ENCODE measurements at regions not wholly inside any gene's neighbourhood (a gene's known extent, or its start where the extent isn't known, plus 50 kb on each side); places are given as distances from the start of the nearest gene placed in this dataset.

DNA sequence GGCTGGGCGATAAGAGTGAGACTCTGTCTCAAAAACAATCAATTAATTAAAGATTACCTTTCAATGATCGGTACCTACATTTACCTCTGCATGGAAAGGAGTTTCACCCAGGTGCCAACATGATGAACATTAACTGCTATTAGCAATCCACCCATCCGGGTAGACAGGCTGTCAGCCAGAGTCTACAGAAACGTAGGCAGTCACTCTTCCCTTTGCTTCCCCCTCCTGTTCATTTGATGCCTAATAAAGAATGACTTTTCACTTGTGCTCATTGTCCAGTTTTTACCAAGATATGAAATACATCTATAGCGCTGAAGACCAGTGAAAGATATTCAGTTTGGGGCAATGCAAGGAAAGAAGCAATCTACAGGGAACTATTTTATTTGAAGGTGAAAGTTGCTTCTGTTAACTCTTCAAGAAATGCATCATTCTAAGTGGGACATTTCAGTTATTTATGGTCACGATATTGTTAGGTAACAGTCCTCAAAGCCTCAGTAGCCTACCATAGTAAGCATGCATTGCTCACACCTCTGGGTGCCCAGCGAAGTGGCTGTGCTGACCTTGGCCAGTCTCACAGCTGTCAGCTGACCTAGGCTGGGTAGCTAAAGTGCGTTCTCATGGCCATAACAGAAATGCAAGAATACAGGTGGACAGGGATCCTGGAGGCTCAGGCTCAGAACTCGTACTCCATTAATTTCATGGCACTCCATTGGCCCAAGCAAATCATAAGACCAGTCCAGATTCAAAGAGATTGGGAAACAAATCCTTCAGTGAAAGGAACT is 87.2 kb upstream of the DMRT1 start:
- no peak overlapping the region for H3K4me3 ChIP-seq (ENCODE audit: low read depth in 1 of 3, low read length in 3 of 3)
- H3K4me1 ChIP-seq (ENCODE audit: control insufficient read depth in 4 of 4, insufficient read depth in 4 of 4, low read length in 3 of 4): peaks cover 0 to 17% (median 2%) of the 10 kb centered on the region in 4 donors
- peak overlapping the region; percentile 35 for H3K27ac ChIP-seq (ENCODE audit: low read depth in 1 of 2, low read length in 2 of 2)
- no peaks in the 10 kb centered on the region for H3K9me3 ChIP-seq (ENCODE audit: control insufficient read depth in 4 of 4, low read length in 3 of 4)
- WGBS: 66% methylated on average over 9 of the region's 9 CpGs
- peak; percentile 28 for DNase-seq (ENCODE audit: low spot score)
- H3K36me3 ChIP-seq (ENCODE audit: control insufficient read depth in 4 of 4, insufficient read depth in 3 of 4, low read depth in 1 of 4, low read length in 3 of 4): peaks cover 0 to 3% (median 2%) of the 10 kb centered on the region in 4 donors
- TF ChIP-seq YY1 (IDR thresholded peaks at IDR 0.05): no peak
- TF ChIP-seq, protein P1, sequence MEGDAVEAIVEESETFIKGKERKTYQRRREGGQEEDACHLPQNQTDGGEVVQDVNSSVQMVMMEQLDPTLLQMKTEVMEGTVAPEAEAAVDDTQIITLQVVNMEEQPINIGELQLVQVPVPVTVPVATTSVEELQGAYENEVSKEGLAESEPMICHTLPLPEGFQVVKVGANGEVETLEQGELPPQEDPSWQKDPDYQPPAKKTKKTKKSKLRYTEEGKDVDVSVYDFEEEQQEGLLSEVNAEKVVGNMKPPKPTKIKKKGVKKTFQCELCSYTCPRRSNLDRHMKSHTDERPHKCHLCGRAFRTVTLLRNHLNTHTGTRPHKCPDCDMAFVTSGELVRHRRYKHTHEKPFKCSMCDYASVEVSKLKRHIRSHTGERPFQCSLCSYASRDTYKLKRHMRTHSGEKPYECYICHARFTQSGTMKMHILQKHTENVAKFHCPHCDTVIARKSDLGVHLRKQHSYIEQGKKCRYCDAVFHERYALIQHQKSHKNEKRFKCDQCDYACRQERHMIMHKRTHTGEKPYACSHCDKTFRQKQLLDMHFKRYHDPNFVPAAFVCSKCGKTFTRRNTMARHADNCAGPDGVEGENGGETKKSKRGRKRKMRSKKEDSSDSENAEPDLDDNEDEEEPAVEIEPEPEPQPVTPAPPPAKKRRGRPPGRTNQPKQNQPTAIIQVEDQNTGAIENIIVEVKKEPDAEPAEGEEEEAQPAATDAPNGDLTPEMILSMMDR (IDR thresholded peaks at IDR 0.05; ENCODE audit: low read depth, low read length, missing input control): peak; percentile 3
- TF ChIP-seq RXRA (IDR thresholded peaks at IDR 0.05): no peak
- TF ChIP-seq, protein P2, sequence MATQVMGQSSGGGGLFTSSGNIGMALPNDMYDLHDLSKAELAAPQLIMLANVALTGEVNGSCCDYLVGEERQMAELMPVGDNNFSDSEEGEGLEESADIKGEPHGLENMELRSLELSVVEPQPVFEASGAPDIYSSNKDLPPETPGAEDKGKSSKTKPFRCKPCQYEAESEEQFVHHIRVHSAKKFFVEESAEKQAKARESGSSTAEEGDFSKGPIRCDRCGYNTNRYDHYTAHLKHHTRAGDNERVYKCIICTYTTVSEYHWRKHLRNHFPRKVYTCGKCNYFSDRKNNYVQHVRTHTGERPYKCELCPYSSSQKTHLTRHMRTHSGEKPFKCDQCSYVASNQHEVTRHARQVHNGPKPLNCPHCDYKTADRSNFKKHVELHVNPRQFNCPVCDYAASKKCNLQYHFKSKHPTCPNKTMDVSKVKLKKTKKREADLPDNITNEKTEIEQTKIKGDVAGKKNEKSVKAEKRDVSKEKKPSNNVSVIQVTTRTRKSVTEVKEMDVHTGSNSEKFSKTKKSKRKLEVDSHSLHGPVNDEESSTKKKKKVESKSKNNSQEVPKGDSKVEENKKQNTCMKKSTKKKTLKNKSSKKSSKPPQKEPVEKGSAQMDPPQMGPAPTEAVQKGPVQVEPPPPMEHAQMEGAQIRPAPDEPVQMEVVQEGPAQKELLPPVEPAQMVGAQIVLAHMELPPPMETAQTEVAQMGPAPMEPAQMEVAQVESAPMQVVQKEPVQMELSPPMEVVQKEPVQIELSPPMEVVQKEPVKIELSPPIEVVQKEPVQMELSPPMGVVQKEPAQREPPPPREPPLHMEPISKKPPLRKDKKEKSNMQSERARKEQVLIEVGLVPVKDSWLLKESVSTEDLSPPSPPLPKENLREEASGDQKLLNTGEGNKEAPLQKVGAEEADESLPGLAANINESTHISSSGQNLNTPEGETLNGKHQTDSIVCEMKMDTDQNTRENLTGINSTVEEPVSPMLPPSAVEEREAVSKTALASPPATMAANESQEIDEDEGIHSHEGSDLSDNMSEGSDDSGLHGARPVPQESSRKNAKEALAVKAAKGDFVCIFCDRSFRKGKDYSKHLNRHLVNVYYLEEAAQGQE (IDR thresholded peaks at IDR 0.05): no peak
- no peak for TF ChIP-seq JUND (IDR thresholded peaks at IDR 0.05)
- peak; percentile 62 to 64 for TF ChIP-seq RAD21 (IDR thresholded peaks at IDR 0.05)
- no peak for TF ChIP-seq NR2F2 (IDR thresholded peaks at IDR 0.05)
- peak in 1 of 2 donors; percentile 7 for TF ChIP-seq HNF4A (conservative IDR thresholded peaks at IDR 0.05)
- no peak for TF ChIP-seq HNF4G (IDR thresholded peaks at IDR 0.05)
- H3K27me3 ChIP-seq (ENCODE audit: control insufficient read depth in 4 of 4, insufficient read depth in 4 of 4, low read length in 3 of 4): no peaks in the 10 kb centered on the region
- no peak overlapping the region for H3K9ac ChIP-seq (ENCODE audit: low read depth in 1 of 2, low read length in 2 of 2)

DNA sequence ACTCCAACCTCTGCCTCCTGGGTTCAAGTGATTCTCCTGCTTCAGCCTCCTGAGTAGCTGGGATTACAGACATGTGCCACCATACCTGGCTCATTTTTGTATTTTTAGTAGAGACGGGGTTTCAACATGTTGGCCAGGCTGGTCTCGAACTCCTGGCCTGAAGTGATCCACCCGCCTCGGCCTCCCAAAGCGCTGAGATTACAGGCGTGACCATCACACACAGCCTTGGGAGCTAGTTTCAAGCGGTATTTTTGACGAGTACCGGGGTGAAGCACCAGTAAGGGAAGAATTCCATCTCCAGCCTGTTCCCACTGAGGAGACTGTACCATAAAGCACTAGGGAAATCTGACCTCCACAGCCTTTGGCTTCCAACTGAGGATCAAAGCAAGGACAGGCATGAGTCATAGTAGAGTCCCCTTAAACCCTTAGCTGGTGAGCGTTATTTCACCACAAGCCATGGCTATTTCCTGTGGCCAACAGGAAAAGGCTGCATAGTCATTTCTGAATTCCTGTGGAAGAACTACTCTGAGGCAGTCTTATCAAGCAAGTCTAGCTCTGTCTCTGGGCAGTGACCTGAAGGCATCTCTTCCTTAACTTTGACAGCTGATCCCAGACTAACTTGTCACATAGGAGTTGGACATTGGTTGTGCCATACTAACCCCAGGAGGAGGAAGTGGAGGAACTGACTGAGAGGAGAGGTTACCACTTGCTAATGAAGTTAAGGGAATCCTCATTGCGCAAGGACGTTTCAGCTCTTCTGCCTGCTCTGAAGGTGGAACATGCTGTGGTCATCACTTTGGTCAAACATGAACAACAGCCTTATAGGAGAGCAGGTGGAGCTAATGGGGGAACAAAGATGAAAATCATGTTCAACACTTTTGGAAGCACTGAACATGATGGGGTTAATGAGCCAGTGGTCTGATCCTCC is 85.8 kb upstream of the DMRT1 start:
- H3K9ac ChIP-seq (ENCODE audit: low read depth in 1 of 2, low read length in 2 of 2): no peak overlapping the region
- H3K27ac ChIP-seq (ENCODE audit: low read depth in 1 of 2, low read length in 2 of 2): peak overlapping the region; percentile 38 to 52
- H3K9me3 ChIP-seq (ENCODE audit: control insufficient read depth in 4 of 4, low read length in 3 of 4): no peaks in the 10 kb centered on the region
- H3K4me1 ChIP-seq (ENCODE audit: control insufficient read depth in 4 of 4, insufficient read depth in 4 of 4, low read length in 3 of 4): peaks cover 0 to 17% (median 2%) of the 10 kb centered on the region in 4 donors
- no peak overlapping the region for H3K4me3 ChIP-seq (ENCODE audit: low read depth in 1 of 3, low read length in 3 of 3)
- H3K36me3 ChIP-seq (ENCODE audit: control insufficient read depth in 4 of 4, insufficient read depth in 3 of 4, low read depth in 1 of 4, low read length in 3 of 4): peaks cover 0 to 3% (median 0%) of the 10 kb centered on the region in 4 donors
- WGBS: 84% methylated on average over 12 of the region's 12 CpGs
- H3K27me3 ChIP-seq (ENCODE audit: control insufficient read depth in 4 of 4, insufficient read depth in 4 of 4, low read length in 3 of 4): no peaks in the 10 kb centered on the region
- peak; percentile 31 for DNase-seq (ENCODE audit: low spot score)
- TF ChIP-seq GABPA (IDR thresholded peaks at IDR 0.05 in 1 of 2, conservative IDR thresholded peaks at IDR 0.05 in 1 of 2): no peak
- TF ChIP-seq, protein P3, sequence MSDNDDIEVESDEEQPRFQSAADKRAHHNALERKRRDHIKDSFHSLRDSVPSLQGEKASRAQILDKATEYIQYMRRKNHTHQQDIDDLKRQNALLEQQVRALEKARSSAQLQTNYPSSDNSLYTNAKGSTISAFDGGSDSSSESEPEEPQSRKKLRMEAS (IDR thresholded peaks at IDR 0.05): no peak
- TF ChIP-seq, protein P1 (IDR thresholded peaks at IDR 0.05; ENCODE audit: low read depth, low read length, missing input control): no peak
- no peak for TF ChIP-seq TAF1 (conservative IDR thresholded peaks at IDR 0.05)
- no peak for TF ChIP-seq SP1 (IDR thresholded peaks at IDR 0.05)
- TF ChIP-seq FOXA1 (IDR thresholded peaks at IDR 0.05): no peak
- peak in 1 of 2 donors; percentile 46 for TF ChIP-seq RXRA (IDR thresholded peaks at IDR 0.05)
- no peak for TF ChIP-seq HNF4G (IDR thresholded peaks at IDR 0.05)
- TF ChIP-seq NR2F2 (IDR thresholded peaks at IDR 0.05): no peak
- TF ChIP-seq, protein P4, sequence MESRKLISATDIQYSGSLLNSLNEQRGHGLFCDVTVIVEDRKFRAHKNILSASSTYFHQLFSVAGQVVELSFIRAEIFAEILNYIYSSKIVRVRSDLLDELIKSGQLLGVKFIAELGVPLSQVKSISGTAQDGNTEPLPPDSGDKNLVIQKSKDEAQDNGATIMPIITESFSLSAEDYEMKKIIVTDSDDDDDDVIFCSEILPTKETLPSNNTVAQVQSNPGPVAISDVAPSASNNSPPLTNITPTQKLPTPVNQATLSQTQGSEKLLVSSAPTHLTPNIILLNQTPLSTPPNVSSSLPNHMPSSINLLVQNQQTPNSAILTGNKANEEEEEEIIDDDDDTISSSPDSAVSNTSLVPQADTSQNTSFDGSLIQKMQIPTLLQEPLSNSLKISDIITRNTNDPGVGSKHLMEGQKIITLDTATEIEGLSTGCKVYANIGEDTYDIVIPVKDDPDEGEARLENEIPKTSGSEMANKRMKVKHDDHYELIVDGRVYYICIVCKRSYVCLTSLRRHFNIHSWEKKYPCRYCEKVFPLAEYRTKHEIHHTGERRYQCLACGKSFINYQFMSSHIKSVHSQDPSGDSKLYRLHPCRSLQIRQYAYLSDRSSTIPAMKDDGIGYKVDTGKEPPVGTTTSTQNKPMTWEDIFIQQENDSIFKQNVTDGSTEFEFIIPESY (IDR thresholded peaks at IDR 0.05): no peak
- no peak for TF ChIP-seq YY1 (IDR thresholded peaks at IDR 0.05)
- no peak for TF ChIP-seq HNF4A (conservative IDR thresholded peaks at IDR 0.05)
- TF ChIP-seq, protein P5, sequence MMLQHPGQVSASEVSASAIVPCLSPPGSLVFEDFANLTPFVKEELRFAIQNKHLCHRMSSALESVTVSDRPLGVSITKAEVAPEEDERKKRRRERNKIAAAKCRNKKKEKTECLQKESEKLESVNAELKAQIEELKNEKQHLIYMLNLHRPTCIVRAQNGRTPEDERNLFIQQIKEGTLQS (IDR thresholded peaks at IDR 0.05): no peak
- TF ChIP-seq JUND (IDR thresholded peaks at IDR 0.05): peak; percentile 53 to 59
- no peak for TF ChIP-seq FOXA2 (IDR thresholded peaks at IDR 0.05)
